HG03196 (cell line): ENCODE measurements at regions not wholly inside any gene's neighbourhood (a gene's known extent, or its start where the extent isn't known, plus 50 kb on each side); places are given as distances from the start of the nearest gene placed in this dataset.

ENCODE experiments used
- ATAC-seq: cut with Tn5 transposase; IDR thresholded peaks from one replicate; pipeline ENCODE4 v1.9.1; 2021; ENCODE audit not compliant: unreplicated experiment

DNA sequence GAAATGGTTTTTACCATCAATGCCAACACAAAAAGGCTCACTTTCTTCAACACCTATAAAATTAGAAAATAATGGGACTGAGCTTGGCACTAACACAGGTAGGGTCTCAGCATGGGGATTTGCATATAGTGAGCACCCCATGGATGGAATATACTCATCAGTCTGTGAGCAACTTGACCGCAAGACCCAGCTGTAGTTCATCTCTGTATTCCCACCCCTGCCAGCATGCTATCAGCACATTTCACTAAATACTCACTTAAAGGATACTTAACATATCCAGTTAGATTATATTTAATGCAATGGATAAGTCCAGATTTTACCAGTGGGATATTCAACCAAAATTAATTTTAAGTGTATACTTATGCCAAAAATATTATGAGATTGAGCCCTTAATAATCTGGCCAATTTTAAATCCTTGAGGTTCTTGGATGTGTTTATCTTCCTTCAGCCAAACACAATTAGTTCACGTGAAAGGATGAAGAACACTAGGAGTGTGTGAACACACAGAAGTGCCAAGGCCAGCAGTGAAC is 66.7 kb downstream of the C16orf95 start:
- ATAC-seq = no peak

DNA sequence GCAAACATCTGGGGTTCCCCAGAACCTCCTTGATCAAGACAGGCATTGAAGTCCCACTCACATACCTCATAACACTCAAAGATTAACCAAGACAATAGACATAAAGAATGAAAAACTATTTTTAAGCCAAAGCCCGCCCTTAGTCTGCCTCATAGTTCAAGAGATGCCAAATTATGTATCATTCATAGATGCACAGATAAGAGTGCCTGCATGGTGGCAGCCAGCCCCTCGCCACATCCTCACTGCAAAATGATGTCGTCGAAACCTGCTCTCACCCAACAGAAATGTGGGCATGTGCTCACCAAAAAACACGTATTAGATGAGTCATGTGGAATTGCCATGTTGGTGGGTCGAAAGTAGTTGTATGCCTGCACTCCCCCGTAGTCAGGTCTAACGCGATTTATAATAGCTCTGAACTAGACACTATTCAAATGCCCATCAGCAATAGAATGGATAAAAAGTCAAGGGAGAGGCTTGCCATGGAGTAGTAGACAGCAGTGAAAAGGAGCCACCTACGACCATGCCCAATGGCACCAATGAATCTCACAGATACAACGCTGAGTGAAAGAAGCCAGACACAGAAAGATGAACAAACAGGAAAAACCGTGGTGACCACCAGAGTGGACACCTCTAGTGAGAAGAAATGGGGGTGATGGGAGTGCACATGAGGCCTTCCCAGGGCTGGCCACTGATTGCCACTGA is 64.8 kb downstream of the C16orf95 start:
- ATAC-seq = no peak
